ENCODE measurements at regions not wholly inside any gene's neighbourhood (a gene's known extent, or its start where the extent isn't known, plus 50 kb on each side); places are given as distances from the start of the nearest gene placed in this dataset.

DNA sequence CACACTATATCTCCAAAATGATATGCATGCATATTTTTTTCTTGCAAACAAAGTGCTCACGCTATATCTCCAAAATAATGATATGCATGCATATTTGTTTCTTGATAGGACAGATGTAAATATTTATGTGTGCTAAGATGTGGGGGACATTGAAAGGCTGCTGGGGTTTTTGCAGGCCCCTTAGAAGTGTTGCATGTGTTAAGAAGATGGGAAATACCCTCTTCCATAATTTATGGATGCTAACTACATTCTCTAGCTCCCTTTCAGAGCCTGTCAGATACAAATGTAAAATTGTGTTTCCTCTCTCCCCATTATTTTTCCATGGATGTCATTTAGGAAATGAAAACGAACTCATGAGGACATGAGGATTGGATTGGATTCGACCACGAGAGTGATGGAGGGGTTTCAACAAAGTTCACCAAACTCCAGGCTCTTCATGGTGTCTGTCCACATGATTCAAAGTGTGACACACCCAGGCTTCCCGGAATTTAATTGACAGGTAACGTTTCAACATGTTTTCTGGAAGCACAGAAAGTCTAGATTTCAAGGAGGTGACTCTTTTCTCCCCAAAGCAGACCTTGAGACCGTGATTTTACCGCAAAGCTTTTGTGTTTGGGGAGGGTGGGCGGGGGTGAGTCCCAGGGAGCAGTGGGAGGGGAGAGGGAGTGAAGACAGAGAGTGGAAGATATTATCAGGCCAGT is 94.4 kb upstream of the CD99 start:
- TF ChIP-seq POLR2A (IDR thresholded peaks at IDR 0.05) (no peak), POLR2AphosphoS5 (IDR thresholded peaks at IDR 0.05) (no peak), EP300 (IDR thresholded peaks at IDR 0.05) (no peak)
- TF ChIP-seq, protein P1, sequence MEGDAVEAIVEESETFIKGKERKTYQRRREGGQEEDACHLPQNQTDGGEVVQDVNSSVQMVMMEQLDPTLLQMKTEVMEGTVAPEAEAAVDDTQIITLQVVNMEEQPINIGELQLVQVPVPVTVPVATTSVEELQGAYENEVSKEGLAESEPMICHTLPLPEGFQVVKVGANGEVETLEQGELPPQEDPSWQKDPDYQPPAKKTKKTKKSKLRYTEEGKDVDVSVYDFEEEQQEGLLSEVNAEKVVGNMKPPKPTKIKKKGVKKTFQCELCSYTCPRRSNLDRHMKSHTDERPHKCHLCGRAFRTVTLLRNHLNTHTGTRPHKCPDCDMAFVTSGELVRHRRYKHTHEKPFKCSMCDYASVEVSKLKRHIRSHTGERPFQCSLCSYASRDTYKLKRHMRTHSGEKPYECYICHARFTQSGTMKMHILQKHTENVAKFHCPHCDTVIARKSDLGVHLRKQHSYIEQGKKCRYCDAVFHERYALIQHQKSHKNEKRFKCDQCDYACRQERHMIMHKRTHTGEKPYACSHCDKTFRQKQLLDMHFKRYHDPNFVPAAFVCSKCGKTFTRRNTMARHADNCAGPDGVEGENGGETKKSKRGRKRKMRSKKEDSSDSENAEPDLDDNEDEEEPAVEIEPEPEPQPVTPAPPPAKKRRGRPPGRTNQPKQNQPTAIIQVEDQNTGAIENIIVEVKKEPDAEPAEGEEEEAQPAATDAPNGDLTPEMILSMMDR (IDR thresholded peaks at IDR 0.05) = no peak
- no peaks in the 10 kb centered on the region for H3K27me3 ChIP-seq
- no peaks in the 10 kb centered on the region for H3K36me3 ChIP-seq
- H3K4me1 ChIP-seq = peaks cover 15% of the 10 kb centered on the region
- no peak for DNase-seq (ENCODE audit: low spot score in 2 of 2)
- 59% methylated on average over 9 of the region's 9 CpGs for WGBS
- peak overlapping the region; percentile 46 for H3K27ac ChIP-seq
- H3K4me3 ChIP-seq = no peak overlapping the region
- H3K9me3 ChIP-seq = no peaks in the 10 kb centered on the region

GRCh38 chrX:2596045-2596444 is 95.0 kb upstream of the CD99 start:
- Histone ChIP-seq H3K36me3 (no peaks in the 10 kb centered on the region), H3K27ac (no peak overlapping the region), H3K27me3 (no peaks in the 10 kb centered on the region), H3K9me3 (no peaks in the 10 kb centered on the region), H3K4me1 (peaks cover 15% of the 10 kb centered on the region), H3K4me3 (no peak overlapping the region)
- 76% methylated on average over 4 of the region's 4 CpGs for WGBS
- TF ChIP-seq, protein P1 (IDR thresholded peaks at IDR 0.05) = no peak
- TF ChIP-seq EP300 (IDR thresholded peaks at IDR 0.05) = no peak
- no peak for TF ChIP-seq POLR2AphosphoS5 (IDR thresholded peaks at IDR 0.05)
- TF ChIP-seq POLR2A (IDR thresholded peaks at IDR 0.05) = no peak
- DNase-seq (ENCODE audit: low spot score in 2 of 2) = no peak

- WGBS = 34% methylated on average over 5 of the region's 5 CpGs
Observed at GRCh38 chrX:2595258-2595657, 94.5 kb upstream of the DHRSX start.

DNA sequence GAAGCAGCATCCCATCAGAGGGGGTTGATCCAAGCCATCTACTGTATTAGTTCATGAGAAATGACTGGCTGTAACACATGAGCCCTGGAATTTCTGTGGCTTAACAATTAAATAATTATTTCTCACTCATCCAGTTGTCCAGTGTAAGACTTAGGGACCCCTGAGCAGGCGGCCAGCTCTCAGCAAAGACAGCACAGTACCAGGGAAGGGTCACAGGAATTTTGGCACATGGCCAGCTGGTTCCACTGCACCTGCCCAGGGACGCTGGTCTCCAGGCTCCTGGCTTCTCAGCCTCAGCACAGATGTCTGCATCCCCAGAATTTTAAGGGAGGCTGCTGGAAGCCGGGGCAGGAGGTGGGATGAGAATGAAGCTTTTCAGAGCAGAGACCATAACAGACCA is 93.7 kb upstream of the DHRSX start:
- TF ChIP-seq, protein P1 (IDR thresholded peaks at IDR 0.05) = no peak
- no peak for TF ChIP-seq EP300 (IDR thresholded peaks at IDR 0.05)
- TF ChIP-seq POLR2A (IDR thresholded peaks at IDR 0.05) = no peak
- no peak for TF ChIP-seq POLR2AphosphoS5 (IDR thresholded peaks at IDR 0.05)
- H3K4me1 ChIP-seq = peaks cover 18% of the 10 kb centered on the region
- H3K27me3 ChIP-seq = no peaks in the 10 kb centered on the region
- no peaks in the 10 kb centered on the region for H3K36me3 ChIP-seq
- no peak overlapping the region for H3K4me3 ChIP-seq
- WGBS = 81% methylated on average over 3 of the region's 3 CpGs
- H3K27ac ChIP-seq = no peak overlapping the region
- DNase-seq (ENCODE audit: low spot score in 2 of 2) = no peak
- no peaks in the 10 kb centered on the region for H3K9me3 ChIP-seq

More at GRCh38 chrX:2595258-2595657, 94.5 kb upstream of the DHRSX start:
- no peak for DNase-seq (ENCODE audit: low spot score in 2 of 2)
- H3K36me3 ChIP-seq = no peaks in the 10 kb centered on the region
- H3K27me3 ChIP-seq = no peaks in the 10 kb centered on the region
- no peak overlapping the region for H3K4me3 ChIP-seq
- H3K9me3 ChIP-seq = no peaks in the 10 kb centered on the region
- H3K27ac ChIP-seq = no peak overlapping the region
- H3K4me1 ChIP-seq = peaks cover 15% of the 10 kb centered on the region
- TF ChIP-seq, protein P1 (IDR thresholded peaks at IDR 0.05) = no peak
- TF ChIP-seq EP300 (IDR thresholded peaks at IDR 0.05) (no peak), POLR2AphosphoS5 (IDR thresholded peaks at IDR 0.05) (no peak), POLR2A (IDR thresholded peaks at IDR 0.05) (no peak)

GRCh38 chrX:2592279-2592678 is 91.5 kb upstream of the DHRSX start:
- DNase-seq (ENCODE audit: low spot score in 2 of 2) = no peak
- peaks cover 11% of the 10 kb centered on the region for H3K4me1 ChIP-seq
- TF ChIP-seq EP300 (IDR thresholded peaks at IDR 0.05) (no peak), POLR2A (IDR thresholded peaks at IDR 0.05) (no peak), POLR2AphosphoS5 (IDR thresholded peaks at IDR 0.05) (no peak)
- TF ChIP-seq, protein P1 (IDR thresholded peaks at IDR 0.05) = no peak
- no peaks in the 10 kb centered on the region for H3K27me3 ChIP-seq
- no peaks in the 10 kb centered on the region for H3K9me3 ChIP-seq
- WGBS = 75% methylated on average over 3 of the region's 3 CpGs
- no peak overlapping the region for H3K4me3 ChIP-seq
- H3K36me3 ChIP-seq = no peaks in the 10 kb centered on the region
- H3K27ac ChIP-seq = no peak overlapping the region

Data from suprapubic skin (tissue), 4 donors.